Endothelial cell (in vitro differentiated cells): ENCODE measurements at regions not wholly inside any gene's neighbourhood (a gene's known extent, or its start where the extent isn't known, plus 50 kb on each side); places are given as distances from the start of the nearest gene placed in this dataset.

Source experiments
- DNase-seq: peaks from one replicate; pipeline ENCODE4 v3.0.0; 2021; ENCODE audit warnings: low spot score
- H3K27ac Mint-ChIP-seq: one replicate; pipeline ENCODE4 v1.8.0; 2021; ENCODE audit warnings: mixed read lengths, inconsistent platforms; ENCODE audit not compliant: unreplicated experiment
- H3K27me3 Mint-ChIP-seq: one replicate; pipeline ENCODE4 v1.8.0; 2021; ENCODE audit warnings: mild to moderate bottlenecking, moderate library complexity, mixed read lengths, inconsistent platforms; ENCODE audit not compliant: unreplicated experiment
- H3K36me3 Mint-ChIP-seq: one replicate; pipeline ENCODE4 v1.8.0; 2021; ENCODE audit warnings: mild to moderate bottlenecking, low read depth, mixed read lengths, inconsistent platforms; ENCODE audit not compliant: unreplicated experiment
- H3K4me1 Mint-ChIP-seq: one replicate; pipeline ENCODE4 v1.8.0; 2021; ENCODE audit warnings: mild to moderate bottlenecking, mixed read lengths, inconsistent platforms; ENCODE audit not compliant: unreplicated experiment
- H3K4me3 Mint-ChIP-seq: one replicate; pipeline ENCODE4 v1.8.0; 2021; ENCODE audit warnings: mild to moderate bottlenecking, mixed read lengths, inconsistent platforms; ENCODE audit not compliant: unreplicated experiment
- H3K9me3 Mint-ChIP-seq: one replicate; pipeline ENCODE4 v1.8.0; 2021; ENCODE audit warnings: mixed read lengths, inconsistent platforms; ENCODE audit not compliant: unreplicated experiment
- TF ChIP-seq, protein P1 (sequence below): fragments of 200-600 bp; sonication (generic); IDR thresholded peaks from one replicate; pipeline ENCODE4 v1.5.0; 2021; ENCODE audit warnings: antibody characterized with exemption; ENCODE audit not compliant: unreplicated experiment

DNA sequence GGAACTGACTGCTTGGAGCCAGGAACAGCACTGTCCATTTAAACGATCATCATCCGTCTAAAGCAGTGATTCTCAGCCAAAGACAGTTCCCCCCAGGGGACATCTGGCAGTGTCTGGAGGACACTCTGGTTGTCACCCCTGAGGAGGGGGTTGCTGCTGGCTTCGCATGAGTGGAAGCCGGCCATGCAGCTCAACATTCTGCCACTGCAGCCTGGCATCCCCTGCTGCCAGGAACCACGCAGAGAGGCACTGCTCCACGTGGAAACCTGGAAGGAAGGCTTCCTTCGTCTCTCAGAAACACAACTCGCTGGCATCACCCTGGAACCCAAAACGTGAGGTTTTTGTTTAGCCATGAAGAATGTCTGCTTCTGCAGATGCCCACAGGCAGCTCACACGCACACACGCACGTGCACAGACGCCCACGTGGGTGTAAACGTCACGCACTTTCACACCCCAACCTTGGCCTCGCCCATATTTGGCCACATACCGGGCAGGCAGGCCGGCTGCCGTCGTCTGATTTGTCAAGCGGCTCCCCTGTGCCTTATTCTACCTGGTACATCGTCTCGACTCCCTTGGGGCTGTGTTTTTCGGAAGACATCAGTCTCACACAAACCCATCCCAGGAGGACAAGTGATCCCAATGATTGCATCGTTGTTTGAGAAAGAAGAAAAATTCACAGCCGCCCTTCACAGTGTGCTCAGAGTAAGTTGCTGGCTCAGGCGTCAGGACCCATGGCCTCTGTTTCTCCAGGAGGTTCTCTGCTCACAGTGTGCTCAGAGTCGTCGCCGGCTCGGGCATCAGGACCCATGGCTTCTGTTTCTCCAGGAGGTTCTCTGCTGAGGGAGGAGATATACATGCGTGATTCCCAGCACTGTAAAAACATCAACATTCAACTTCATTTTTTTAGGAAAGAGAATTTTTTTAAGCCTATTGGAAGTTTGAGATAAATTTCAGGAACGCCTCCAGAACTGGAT, 127.2 kb upstream of the PPP2R2D start:
- TF ChIP-seq, protein P1, sequence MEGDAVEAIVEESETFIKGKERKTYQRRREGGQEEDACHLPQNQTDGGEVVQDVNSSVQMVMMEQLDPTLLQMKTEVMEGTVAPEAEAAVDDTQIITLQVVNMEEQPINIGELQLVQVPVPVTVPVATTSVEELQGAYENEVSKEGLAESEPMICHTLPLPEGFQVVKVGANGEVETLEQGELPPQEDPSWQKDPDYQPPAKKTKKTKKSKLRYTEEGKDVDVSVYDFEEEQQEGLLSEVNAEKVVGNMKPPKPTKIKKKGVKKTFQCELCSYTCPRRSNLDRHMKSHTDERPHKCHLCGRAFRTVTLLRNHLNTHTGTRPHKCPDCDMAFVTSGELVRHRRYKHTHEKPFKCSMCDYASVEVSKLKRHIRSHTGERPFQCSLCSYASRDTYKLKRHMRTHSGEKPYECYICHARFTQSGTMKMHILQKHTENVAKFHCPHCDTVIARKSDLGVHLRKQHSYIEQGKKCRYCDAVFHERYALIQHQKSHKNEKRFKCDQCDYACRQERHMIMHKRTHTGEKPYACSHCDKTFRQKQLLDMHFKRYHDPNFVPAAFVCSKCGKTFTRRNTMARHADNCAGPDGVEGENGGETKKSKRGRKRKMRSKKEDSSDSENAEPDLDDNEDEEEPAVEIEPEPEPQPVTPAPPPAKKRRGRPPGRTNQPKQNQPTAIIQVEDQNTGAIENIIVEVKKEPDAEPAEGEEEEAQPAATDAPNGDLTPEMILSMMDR, result no peak
- Mint-ChIP-seq H3K4me1 (no peaks in the 10 kb centered on the region), H3K36me3 (peaks cover 19% of the 10 kb centered on the region), H3K27ac (no peak overlapping the region), H3K4me3 (no peak overlapping the region), H3K27me3 (peaks cover 7% of the 10 kb centered on the region), H3K9me3 (peaks cover 23% of the 10 kb centered on the region)
- no peak for DNase-seq

DNA sequence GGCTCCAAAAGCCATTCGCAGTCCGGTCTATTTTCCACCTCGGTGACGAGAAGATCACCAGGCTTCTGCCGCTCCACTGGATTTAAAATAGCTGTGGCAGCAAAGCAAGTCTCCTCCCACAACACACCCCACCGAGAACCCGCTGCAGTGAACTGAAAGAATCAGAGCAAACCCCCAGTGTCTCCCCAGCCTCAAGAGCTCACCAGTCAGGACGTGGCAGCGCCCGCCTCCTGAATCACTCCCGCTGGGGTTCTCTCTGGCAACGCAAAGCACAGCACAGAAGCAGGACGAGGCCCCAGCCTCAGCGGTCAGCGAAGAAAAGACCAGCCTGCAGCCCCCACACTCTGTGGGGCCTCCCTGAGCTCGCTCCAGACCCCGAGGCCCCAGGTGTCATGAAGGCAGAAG, 126.1 kb upstream of the PPP2R2D start:
- TF ChIP-seq, protein P1, result no peak
- no peak overlapping the region for H3K27ac Mint-ChIP-seq
- no peak for DNase-seq
- H3K9me3 Mint-ChIP-seq, result peaks cover 23% of the 10 kb centered on the region
- H3K36me3 Mint-ChIP-seq, result peaks cover 19% of the 10 kb centered on the region
- no peaks in the 10 kb centered on the region for H3K4me1 Mint-ChIP-seq
- peaks cover 8% of the 10 kb centered on the region for H3K27me3 Mint-ChIP-seq
- no peak overlapping the region for H3K4me3 Mint-ChIP-seq

DNA sequence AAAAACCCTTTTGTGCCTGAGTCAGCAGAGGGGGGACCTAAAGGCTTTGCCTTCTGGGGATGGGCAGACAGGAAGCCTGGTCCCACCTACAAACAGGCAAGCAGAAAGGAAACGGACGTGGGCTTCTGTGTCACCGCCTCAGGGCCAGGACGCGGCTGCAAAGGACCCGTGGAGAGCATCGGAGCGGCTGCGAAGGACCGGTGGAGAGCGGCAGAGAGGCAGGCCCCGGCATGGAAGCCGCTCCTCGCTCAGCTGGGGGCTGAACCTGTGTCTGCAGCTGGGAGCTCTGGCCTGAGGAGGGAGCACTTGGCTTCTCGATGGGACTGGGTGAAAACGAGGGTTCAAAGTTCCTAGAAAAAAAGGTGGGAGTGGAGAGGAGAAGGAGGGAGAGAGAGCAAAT, 125.4 kb upstream of the PPP2R2D start:
- Mint-ChIP-seq H3K27me3 (peaks cover 11% of the 10 kb centered on the region), H3K9me3 (peaks cover 26% of the 10 kb centered on the region), H3K27ac (no peak overlapping the region), H3K4me3 (no peak overlapping the region), H3K4me1 (no peaks in the 10 kb centered on the region), H3K36me3 (peaks cover 23% of the 10 kb centered on the region)
- TF ChIP-seq, protein P1, result no peak
- DNase-seq, result no peak

DNA sequence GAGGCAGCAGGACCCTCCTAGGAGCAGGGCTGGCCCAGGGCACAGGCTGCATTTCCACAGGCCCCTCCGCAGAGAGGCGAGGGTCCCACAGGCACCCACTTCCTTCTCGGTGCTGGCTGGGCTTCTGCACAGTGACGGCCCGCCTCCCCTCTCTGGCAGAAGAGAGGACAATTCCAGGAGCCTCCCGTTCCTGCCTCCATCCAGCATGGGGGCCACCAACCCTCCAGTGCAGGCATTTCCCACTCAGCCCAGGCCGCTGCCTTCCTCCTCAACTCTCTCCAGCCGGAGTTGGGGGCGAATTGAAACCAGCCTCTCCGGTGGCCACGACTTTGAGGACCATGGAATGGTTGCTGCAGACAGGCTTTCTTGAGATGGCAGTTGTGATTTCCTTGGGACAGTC, 125.0 kb upstream of the PPP2R2D start:
- Mint-ChIP-seq H3K27ac (no peak overlapping the region), H3K4me3 (no peak overlapping the region), H3K4me1 (no peaks in the 10 kb centered on the region), H3K27me3 (peaks cover 12% of the 10 kb centered on the region), H3K9me3 (peaks cover 29% of the 10 kb centered on the region), H3K36me3 (peaks cover 27% of the 10 kb centered on the region)
- TF ChIP-seq, protein P1, result no peak
- DNase-seq, result no peak

DNA sequence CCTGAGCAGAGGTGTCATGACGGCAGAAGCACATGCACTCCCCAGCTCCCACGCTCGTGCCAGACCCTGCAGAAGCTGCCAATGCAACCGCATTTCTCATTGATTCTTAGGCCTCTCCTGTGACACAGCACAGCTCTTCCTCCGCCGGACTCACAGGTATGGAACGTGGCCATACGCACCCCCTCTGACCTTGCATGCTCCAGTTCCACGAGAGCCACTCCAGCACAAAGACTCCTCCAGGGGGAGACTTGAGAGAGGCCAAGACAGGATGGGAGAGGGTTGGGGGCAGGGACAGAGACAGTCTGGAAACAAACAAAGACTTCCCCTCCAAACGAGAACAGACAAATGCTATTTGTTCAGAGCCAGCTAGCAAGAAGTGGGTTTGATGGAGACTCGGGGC, 124.3 kb upstream of the PPP2R2D start:
- Mint-ChIP-seq H3K36me3 (peaks cover 29% of the 10 kb centered on the region), H3K4me1 (no peaks in the 10 kb centered on the region), H3K27me3 (peaks cover 9% of the 10 kb centered on the region), H3K4me3 (peak overlapping the region; percentile 70), H3K27ac (no peak overlapping the region), H3K9me3 (peaks cover 29% of the 10 kb centered on the region)
- TF ChIP-seq, protein P1, result no peak
- DNase-seq, result no peak
